SK-MEL-5 (cell line): ENCODE measurements at regions not wholly inside any gene's neighbourhood (a gene's known extent, or its start where the extent isn't known, plus 50 kb on each side); places are given as distances from the start of the nearest gene placed in this dataset.
"Not testable (repeated sequence)": the region's sequence is repeated elsewhere in the genome, so short reads cannot be mapped to it uniquely, and the experiment has no call there.

ENCODE experiments used
- DNase-seq: peaks from one replicate; pipeline ENCODE4 v3.0.0-alpha.2; 2016; ENCODE audit warnings: low read depth, low spot score
- in situ Hi-C: cut with HindIII; loops from 2 replicates; pipeline ENCODE4 v1.10.0; 2016; ENCODE audit warnings: low sequenced_read_pairs, high pct_unique_total_duplicates, low pct_unique_long_range_greater_than_20kb

DNA sequence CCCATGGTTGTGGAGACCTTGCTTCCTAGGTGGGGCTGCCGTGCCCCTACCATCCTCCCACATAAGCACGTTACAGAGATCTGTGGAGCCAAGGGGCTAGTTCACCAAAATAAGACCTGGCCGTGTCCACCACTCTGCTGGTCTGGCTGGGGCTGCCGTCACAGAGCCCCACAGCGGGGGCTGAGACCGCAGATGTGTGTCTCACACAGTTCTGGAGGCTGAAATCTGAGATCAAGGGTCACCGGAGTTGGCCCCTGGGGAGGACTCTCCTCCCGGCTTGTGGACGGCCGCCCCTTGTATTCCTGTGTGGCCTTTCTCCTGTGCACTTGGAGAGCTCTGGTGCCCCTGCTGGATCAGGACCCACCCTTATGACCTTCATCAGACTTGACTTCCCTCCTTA is 147.4 kb downstream of the IGLL1 start:
- DNase-seq, in situ Hi-C loops: not testable (repeated sequence)

DNA sequence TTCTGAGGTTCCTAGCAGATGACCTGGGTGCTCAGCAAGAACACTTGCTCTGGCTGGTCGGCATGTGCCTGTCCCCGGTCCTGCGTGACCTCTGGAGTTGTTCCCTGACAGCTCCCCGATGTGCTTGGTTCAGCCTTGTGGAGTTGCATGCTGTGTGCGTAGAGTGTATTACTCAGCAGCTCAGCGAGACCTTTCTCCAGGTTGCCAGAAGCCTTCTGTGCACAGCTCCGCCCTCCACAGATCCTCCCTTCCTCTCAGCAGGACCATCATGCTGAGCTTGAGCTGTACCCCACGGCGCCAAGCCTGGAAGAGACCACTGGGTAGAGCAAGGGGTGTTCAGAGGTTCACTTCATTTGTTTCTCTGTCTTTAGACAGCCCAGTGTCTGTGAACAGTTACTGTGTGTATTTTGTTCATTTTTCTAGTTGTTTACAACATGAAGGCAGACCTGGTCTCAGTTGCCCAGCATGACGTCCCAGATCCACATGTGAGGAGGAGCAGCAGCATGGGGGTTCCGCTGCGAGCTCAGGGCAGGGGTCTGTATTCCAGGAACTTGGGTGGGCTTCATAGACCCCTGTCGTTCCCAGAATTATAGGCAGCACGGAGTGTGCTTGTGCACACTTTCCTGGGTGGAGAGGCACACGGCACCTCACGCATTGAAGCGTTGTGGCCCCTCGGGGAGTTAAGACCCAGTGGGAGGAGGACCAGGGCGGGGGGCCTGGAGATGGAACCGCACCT is 148.6 kb downstream of the IGLL1 start:
- no peak for DNase-seq
- in situ Hi-C loops, result no loop called here

DNA sequence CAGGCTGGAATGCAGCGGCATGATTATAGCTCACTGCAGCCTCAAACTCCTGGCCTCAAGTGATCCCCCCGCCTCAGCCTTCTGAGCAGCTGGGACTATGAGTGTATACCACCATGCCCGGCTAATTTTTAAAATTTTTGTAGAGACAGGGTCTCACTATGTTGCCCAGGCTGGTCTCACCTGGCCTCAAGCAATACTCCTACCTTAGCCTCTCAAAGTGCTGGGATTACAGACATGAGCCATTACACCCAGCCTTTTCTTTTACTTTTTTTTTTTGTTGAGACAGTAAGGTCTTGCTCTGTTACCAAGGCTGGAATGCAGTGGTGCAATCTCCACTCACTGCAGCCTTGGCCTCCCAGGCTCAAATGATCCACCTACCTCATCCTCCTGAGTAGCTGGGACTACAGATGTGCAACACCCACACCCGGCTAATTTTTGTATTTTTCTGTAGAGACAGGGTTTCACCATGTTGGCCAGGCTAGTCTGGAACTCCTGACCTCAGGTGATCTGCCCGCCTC is 155.5 kb downstream of the IGLL1 start:
- in situ Hi-C loops, result not testable (repeated sequence)

DNA sequence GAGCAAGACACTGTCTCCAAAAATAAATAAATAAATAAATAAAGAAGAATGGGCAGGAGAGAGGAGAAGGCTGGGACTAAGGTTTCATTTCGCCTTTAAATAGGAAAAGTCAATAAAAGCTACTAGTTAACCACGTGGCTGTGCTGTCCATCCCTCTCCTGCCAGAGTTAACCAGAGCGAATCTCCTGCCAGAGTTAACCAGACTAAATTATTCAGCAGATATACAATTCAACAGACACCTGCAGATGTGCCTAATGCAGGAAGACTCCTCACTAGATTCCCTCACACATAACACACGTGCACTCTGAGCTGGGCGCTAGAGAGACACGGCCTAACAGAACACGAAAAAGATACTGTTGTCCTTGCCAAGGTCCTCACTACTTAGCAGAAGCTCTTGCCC is 156.1 kb downstream of the IGLL1 start:
- DNase-seq, result no peak
- in situ Hi-C loops, result no loop called here

More for the DNA sequence above, 155.5 kb downstream of the IGLL1 start:
- not testable (repeated sequence) for DNase-seq

DNA sequence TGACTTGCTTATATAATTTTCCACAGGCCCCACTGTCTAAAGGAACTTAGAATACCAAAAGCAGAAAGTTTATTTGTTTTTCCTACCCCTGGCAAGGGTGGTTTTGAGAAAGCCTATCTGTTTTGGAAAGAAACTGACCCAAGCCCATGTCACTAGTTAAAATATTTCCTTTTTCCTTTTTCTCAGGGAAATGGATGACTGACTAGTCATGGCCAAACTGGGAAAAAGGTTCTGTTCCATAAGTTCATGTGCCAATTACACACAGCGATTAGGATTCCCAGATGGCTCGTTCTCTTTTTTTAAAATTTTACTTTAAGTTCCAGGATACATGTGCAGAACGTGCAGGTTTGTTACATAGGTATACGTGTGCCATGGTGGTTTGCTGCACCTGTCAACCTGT is 157.8 kb downstream of the IGLL1 start:
- DNase-seq, in situ Hi-C loops: not testable (repeated sequence)

DNA sequence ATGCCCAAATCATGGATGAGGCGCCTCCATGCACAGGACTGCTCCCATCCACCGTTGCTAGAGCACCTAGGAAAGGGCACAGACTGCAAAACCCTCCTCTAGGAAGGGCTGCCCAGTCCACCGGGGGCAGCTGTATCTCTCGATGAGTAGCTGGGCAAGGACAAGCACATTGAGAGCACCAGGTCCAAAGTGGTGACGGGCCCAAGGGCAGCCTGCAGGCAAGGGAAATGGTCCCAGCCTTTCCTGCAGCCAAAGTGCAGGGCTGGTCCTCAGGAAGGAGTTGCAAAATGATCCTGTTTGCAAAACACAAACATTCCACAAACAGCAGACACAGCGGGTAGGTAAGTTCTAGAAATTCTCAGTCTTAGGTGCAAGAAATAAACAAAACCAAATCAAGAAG is 158.8 kb downstream of the IGLL1 start:
- in situ Hi-C loops, DNase-seq: not testable (repeated sequence)

DNA sequence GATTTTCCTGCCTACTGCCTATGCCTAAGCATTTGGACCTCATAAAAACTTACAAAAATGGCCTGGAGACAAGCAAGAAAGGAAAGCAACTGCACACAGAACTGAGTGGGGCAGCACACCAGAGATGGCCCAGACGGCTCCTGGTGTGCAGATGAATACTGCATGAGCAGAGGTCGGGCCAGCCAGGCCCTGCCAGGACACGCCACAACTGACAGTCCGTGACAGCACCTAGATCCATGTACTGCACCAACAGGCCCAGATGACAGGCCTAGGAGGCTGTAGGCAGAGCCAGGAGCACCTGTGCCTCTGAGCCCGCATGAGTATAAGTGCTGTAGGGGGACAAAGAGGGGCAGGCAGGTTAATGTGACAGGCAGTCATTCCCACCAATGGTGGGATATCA is 160.2 kb downstream of the IGLL1 start:
- in situ Hi-C loops, result no loop called here
- DNase-seq, result no peak

DNA sequence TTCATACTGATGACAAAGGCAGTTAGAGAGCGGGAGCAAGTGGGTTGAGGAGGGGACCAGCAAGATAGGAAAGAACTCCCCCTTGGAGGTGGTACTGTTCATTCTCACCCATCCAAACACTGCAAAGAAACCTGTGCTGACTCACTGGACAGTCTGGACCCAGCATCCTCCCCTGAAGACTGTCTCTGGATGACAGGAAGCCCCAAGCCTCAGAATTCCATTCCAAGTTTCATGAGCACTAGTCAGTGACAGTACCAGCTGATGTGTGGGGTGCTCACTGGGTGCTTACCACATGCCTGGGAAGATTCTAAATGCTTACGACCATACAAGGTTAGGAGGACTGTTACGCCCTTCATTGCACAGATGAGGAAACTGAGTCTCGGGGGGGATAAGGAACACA is 160.9 kb downstream of the IGLL1 start:
- DNase-seq, result no peak
- in situ Hi-C loops, result no loop called here

DNA sequence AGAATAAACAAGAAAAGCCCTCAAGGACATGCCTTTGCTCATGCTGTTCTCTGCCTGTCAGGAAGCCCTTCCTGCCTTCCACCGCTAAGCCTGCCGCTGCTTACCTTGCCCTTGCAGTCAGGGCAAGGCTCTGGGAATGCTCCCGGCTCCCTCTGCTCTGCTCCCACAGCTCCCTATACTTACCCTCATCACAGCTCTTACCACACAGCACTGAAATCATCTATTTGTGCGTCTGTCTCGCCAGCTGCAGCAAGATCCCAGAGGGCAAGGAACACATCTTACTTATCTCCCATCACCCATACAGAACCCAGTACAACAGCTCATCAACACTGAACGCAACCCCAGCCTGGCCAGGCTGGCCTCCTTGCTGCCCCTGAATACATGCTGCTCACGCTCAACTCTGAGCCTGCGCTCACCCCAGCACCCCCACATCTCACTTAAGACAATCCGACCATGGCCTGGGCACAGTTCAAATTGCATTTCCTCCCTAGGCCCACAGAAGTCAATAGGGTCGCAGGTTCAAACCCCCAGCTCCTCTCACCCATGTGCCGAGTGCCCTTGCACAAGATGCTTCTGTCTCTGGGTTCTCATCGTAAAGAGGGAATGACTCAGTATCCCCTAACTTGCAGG is 161.8 kb downstream of the IGLL1 start:
- in situ Hi-C loops, result no loop called here

DNA sequence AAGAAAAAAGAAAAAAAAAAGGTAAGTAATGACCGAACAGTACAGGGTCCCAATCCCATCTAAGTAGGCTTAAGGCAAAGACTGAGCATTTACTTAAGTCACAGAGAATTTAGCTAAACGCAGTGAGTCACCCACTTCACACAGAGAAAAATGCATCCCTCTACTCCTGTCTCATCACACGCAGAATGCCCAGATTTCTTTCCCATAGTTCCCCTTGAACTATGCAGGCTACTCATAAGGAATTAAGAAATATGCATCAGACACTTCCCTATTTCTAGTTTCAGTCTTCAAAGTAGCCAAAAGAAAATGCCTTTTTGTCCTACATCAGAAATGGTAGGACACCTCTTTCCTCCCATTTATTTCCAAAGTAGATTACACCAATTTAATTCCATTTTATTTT is 162.8 kb downstream of the IGLL1 start:
- in situ Hi-C loops, DNase-seq: not testable (repeated sequence)

More for the DNA sequence above, 161.8 kb downstream of the IGLL1 start:
- DNase-seq, result no peak

DNA sequence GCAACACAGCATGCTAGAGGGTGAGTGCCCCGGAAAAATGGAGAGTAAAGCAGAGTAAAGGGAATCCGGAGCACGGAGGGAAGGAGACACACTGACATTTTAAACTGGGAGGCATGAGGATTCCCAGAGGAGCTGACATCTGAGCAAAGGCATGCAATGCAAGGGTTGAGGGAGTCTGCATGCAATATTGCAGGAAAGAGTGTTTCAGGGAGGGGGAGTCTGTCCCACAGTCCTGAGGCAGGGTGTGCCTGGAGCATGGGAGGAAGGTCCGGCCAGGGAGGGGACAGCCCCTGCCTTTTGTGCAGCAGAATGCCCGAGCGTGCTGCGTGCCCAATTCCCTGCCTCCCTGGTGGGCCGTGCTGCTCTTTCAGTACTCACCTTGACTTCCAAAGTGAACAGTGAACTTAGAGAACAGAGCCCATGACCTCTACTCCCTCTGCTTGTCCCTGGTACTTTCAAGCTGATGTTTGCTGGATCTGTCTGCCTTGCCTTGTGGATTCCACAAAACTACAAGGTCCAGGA is 163.9 kb downstream of the IGLL1 start:
- DNase-seq, in situ Hi-C loops: not testable (repeated sequence)

DNA sequence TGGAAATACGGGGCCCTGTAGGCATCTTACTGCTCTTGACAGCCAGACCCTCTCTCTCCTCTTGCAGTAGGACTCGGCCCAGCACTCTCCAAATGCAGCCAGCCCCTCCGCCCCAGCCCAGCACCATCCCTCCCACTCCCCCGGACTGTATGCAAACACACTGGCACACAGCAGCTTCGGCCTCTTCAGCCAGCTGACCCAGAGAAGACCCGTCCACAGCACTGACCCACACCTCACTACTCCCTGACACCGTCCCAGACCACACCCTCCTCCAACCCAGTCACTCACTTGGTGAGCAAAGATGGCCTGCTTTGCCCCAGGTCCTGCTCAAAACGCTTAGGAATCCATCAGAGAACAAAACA is 164.6 kb downstream of the IGLL1 start:
- DNase-seq, result no peak
- in situ Hi-C loops, result no loop called here

DNA sequence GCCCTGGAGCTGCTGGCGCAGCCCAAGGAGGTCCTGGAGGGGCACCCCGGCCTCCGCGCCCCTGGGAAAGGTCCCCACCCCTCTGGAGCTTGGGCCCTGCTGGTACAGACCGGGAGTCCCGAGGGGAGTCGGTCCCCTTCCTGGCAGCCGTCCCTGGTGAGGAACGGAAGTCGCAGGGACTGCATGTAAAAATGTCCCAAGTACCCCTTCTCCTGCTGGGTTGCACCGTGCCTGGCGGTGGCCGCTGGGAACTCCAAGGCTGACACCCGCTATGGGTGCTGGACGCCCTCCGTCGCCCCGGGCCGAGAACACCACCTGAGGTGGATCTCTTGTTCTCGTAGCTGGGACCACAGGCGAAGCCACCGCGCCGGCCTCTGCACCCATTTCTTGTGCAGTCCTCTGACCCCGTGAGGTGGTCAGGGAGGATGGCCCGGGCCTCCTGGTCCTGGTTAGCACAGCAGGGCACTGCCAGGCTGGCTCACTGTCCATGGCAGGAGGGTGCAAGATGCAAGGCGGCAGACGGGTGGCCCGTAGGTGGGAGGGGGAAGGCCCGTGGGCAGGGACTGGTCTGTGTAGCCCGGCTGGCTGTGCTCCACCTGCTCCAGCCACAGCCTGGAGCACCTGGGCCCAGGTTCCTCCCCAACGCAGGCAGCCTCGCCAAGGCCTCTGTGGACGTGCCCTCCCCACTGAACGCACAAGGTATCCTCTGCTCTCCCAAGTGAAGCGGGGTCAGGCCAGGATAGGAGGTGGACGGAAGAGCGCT is 165.2 kb downstream of the IGLL1 start:
- no peak for DNase-seq
- in situ Hi-C loops, result no loop called here

DNA sequence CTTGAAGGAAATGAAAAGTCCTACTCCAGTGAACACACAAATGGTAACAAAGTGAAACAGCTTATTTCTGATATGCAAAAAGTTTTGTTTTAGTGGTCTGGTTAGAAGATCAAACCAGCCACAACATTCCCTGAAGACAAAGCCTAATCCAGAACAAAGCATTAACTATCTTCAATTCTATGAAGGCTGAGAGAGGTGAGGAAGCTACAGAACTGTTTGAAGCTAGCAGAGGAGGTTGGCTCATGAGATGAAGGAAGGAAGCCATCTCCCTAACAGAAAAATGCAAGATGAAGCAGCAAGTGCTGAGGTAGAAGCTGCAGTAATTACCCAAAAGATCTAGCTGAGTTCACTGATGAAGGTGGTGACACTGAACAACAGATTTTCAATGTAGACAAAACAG is 168.4 kb downstream of the IGLL1 start:
- no peak for DNase-seq
- in situ Hi-C loops, result no loop called here

DNA sequence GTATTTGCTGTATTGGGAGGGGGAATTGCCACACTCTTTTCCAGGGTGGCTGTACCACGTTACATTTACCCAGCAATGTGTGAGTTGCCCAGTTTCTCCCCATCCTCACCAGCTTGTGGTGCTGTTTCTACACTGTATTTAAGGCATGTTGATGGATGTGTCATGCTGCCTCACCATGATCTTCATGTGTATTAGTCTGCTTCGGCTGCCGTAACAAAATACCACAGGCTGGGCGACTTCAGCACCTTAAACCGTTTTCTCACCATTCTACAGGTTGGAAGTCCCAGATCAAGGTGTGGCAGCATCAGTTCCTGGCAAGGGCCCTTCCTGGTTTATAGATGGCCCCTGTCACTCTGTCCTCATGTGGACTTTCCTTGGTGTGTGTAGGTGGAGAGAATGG is 169.7 kb downstream of the IGLL1 start:
- DNase-seq, result no peak
- in situ Hi-C loops, result no loop called here

DNA sequence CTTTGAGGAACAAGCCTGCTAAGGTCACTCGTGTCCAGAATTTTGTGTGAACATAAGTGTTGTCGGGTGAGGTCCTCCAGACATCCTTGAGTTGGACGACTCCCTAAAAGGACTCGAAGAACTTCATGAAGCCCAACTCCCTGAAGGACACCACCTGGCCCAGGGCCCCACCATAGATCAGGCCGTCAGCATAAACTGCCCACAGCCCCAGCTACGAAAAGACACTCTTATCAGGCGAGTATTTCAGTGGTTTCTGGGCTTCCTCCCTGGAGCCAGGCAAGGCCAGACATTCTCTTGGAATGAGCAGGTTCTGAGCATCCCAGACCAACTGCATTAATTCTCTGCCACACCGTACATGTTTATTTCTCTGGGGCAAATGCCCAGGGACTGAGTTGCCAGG is 170.1 kb downstream of the IGLL1 start:
- in situ Hi-C loops, result no loop called here
- DNase-seq, result no peak

DNA sequence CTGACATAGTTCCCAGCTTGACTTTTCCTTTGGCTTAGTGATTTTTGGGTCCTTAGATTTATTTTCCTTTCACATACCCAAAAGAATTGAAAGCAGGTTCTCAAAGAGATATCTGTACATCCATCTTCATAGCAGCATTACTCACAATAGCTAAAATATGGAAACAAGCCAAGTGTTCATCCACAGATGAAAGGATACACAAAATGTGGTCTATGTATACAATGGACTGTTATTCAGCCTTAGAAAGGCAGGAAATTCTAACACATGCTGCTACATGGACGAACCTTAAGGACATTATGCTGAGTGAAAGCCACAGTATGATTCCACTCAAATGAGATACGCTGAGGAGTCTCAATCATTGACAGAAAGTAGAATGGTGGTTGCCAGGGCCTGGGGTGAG is 171.8 kb downstream of the IGLL1 start:
- DNase-seq, result peak; percentile 81
- in situ Hi-C loops, result no loop called here

DNA sequence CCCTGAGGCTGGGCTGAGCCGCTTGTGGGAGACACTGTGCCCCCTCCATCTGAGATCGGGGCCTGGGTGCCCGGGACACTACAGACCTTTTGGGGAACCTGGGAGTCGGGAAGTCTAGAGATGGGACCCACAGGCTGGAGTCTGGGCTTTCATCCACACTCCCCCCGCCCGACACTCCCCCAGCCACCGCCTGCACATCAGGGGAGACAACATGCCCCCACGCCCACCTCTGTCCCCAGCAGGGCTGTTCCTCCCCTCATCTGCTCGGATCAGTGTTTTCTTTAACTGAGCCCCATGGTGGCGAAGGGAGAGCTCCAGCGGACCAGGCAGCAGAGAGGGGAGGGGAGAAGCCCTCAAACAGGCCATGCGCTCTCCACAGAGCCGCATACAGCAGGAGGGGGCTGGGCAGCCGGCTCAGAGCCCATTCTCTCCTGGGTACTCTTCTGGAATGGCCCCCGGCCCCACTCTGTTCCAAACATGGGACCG is 174.7 kb downstream of the IGLL1 start:
- in situ Hi-C loops, result no loop called here
- DNase-seq, result no peak
